Activated naive CD8-positive, alpha-beta T cell (primary cell): ENCODE measurements at regions not wholly inside any gene's neighbourhood (a gene's known extent, or its start where the extent isn't known, plus 50 kb on each side); places are given as distances from the start of the nearest gene placed in this dataset.

Experiments used
- H3K27ac Mint-ChIP-seq: one replicate; pipeline ENCODE4 v1.8.0; 2021; ENCODE audit warnings: mixed read lengths
- H3K27me3 Mint-ChIP-seq: one replicate; pipeline ENCODE4 v1.8.0; 2021; ENCODE audit warnings: mixed read lengths
- H3K36me3 Mint-ChIP-seq: one replicate; pipeline ENCODE4 v1.8.0; 2021; ENCODE audit warnings: mixed read lengths
- H3K4me1 Mint-ChIP-seq: one replicate; pipeline ENCODE4 v1.8.0; 2021; ENCODE audit warnings: low read depth, mixed read lengths
- H3K4me3 Mint-ChIP-seq: one replicate; pipeline ENCODE4 v1.8.0; 2021; ENCODE audit warnings: mild to moderate bottlenecking, mixed read lengths
- H3K9me3 Mint-ChIP-seq: one replicate; pipeline ENCODE4 v1.8.0; 2021; ENCODE audit warnings: low read depth, mixed read lengths

GRCh38 chr5:158126442-158127405, 267.8 kb upstream of the CLINT1 start:
- no peak overlapping the region for H3K27ac Mint-ChIP-seq
- no peak overlapping the region for H3K4me3 Mint-ChIP-seq
- H3K27me3 Mint-ChIP-seq = peaks cover 3% of the 10 kb centered on the region
- H3K36me3 Mint-ChIP-seq = no peaks in the 10 kb centered on the region
- H3K9me3 Mint-ChIP-seq = no peaks in the 10 kb centered on the region
- no peaks in the 10 kb centered on the region for H3K4me1 Mint-ChIP-seq

GRCh38 chr5:158124606-158125316, 265.8 kb upstream of the CLINT1 start:
- H3K4me1 Mint-ChIP-seq = no peaks in the 10 kb centered on the region
- H3K4me3 Mint-ChIP-seq = no peak overlapping the region
- no peaks in the 10 kb centered on the region for H3K36me3 Mint-ChIP-seq
- no peaks in the 10 kb centered on the region for H3K9me3 Mint-ChIP-seq
- peaks cover 1% of the 10 kb centered on the region for H3K27me3 Mint-ChIP-seq
- H3K27ac Mint-ChIP-seq = no peak overlapping the region

- peaks cover 1% of the 10 kb centered on the region for H3K27me3 Mint-ChIP-seq
- H3K4me1 Mint-ChIP-seq = no peaks in the 10 kb centered on the region
- H3K27ac Mint-ChIP-seq = no peak overlapping the region
- no peaks in the 10 kb centered on the region for H3K9me3 Mint-ChIP-seq
- H3K36me3 Mint-ChIP-seq = no peaks in the 10 kb centered on the region
- no peak overlapping the region for H3K4me3 Mint-ChIP-seq
Observed at GRCh38 chr5:158123595-158123994, 264.6 kb upstream of the CLINT1 start.

GRCh38 chr5:158121678-158122077, 262.7 kb upstream of the CLINT1 start:
- no peak overlapping the region for H3K4me3 Mint-ChIP-seq
- H3K4me1 Mint-ChIP-seq = no peaks in the 10 kb centered on the region
- H3K9me3 Mint-ChIP-seq = no peaks in the 10 kb centered on the region
- no peak overlapping the region for H3K27ac Mint-ChIP-seq
- no peaks in the 10 kb centered on the region for H3K36me3 Mint-ChIP-seq
- H3K27me3 Mint-ChIP-seq = peaks cover 1% of the 10 kb centered on the region

- Mint-ChIP-seq H3K4me1 (no peaks in the 10 kb centered on the region), H3K27ac (no peak overlapping the region), H3K9me3 (no peaks in the 10 kb centered on the region), H3K4me3 (no peak overlapping the region), H3K27me3 (peaks cover 1% of the 10 kb centered on the region), H3K36me3 (no peaks in the 10 kb centered on the region)
Observed at GRCh38 chr5:158120760-158121159, 261.8 kb upstream of the CLINT1 start.

- H3K27me3 Mint-ChIP-seq = peaks cover 1% of the 10 kb centered on the region
- H3K9me3 Mint-ChIP-seq = no peaks in the 10 kb centered on the region
- H3K4me1 Mint-ChIP-seq = no peaks in the 10 kb centered on the region
- no peaks in the 10 kb centered on the region for H3K36me3 Mint-ChIP-seq
- H3K4me3 Mint-ChIP-seq = no peak overlapping the region
- H3K27ac Mint-ChIP-seq = no peak overlapping the region
Observed at GRCh38 chr5:158119961-158120723, 261.2 kb upstream of the CLINT1 start.

- H3K27me3 Mint-ChIP-seq = peaks cover 4% of the 10 kb centered on the region
- H3K27ac Mint-ChIP-seq = no peak overlapping the region
- no peaks in the 10 kb centered on the region for H3K4me1 Mint-ChIP-seq
- H3K9me3 Mint-ChIP-seq = no peaks in the 10 kb centered on the region
- no peak overlapping the region for H3K4me3 Mint-ChIP-seq
- H3K36me3 Mint-ChIP-seq = no peaks in the 10 kb centered on the region
Observed at GRCh38 chr5:158117467-158118160, 258.7 kb upstream of the CLINT1 start.

- no peaks in the 10 kb centered on the region for H3K4me1 Mint-ChIP-seq
- H3K27ac Mint-ChIP-seq = no peak overlapping the region
- H3K36me3 Mint-ChIP-seq = no peaks in the 10 kb centered on the region
- H3K4me3 Mint-ChIP-seq = no peak overlapping the region
- peaks cover 4% of the 10 kb centered on the region for H3K27me3 Mint-ChIP-seq
- H3K9me3 Mint-ChIP-seq = no peaks in the 10 kb centered on the region
Observed at GRCh38 chr5:158116965-158117364, 258.0 kb upstream of the CLINT1 start.

GRCh38 chr5:158115468-158115867, 256.5 kb upstream of the CLINT1 start:
- peaks cover 4% of the 10 kb centered on the region for H3K27me3 Mint-ChIP-seq

GRCh38 chr5:158108177-158108576, 249.2 kb upstream of the CLINT1 start:
- H3K9me3 Mint-ChIP-seq = no peaks in the 10 kb centered on the region
- H3K27me3 Mint-ChIP-seq = no peaks in the 10 kb centered on the region
- no peak overlapping the region for H3K27ac Mint-ChIP-seq
- H3K4me3 Mint-ChIP-seq = no peak overlapping the region
- no peaks in the 10 kb centered on the region for H3K36me3 Mint-ChIP-seq
- H3K4me1 Mint-ChIP-seq = no peaks in the 10 kb centered on the region

More at GRCh38 chr5:158115468-158115867, 256.5 kb upstream of the CLINT1 start:
- Mint-ChIP-seq H3K27ac (no peak overlapping the region), H3K36me3 (no peaks in the 10 kb centered on the region), H3K4me3 (no peak overlapping the region), H3K9me3 (no peaks in the 10 kb centered on the region), H3K4me1 (no peaks in the 10 kb centered on the region)

- Mint-ChIP-seq H3K9me3 (no peaks in the 10 kb centered on the region), H3K4me3 (no peak overlapping the region)
Observed at GRCh38 chr5:158100373-158100888, 241.5 kb upstream of the CLINT1 start.

GRCh38 chr5:158099571-158100105, 240.7 kb upstream of the CLINT1 start:
- Mint-ChIP-seq H3K27ac (no peak overlapping the region), H3K9me3 (no peaks in the 10 kb centered on the region)

More at GRCh38 chr5:158100373-158100888, 241.5 kb upstream of the CLINT1 start:
- no peaks in the 10 kb centered on the region for H3K36me3 Mint-ChIP-seq
- peaks cover 7% of the 10 kb centered on the region for H3K27me3 Mint-ChIP-seq
- no peak overlapping the region for H3K27ac Mint-ChIP-seq
- H3K4me1 Mint-ChIP-seq = no peaks in the 10 kb centered on the region

GRCh38 chr5:158096835-158097234, 237.9 kb upstream of the CLINT1 start:
- no peak overlapping the region for H3K27ac Mint-ChIP-seq
- H3K9me3 Mint-ChIP-seq = no peaks in the 10 kb centered on the region
- H3K4me3 Mint-ChIP-seq = no peak overlapping the region
- H3K4me1 Mint-ChIP-seq = no peaks in the 10 kb centered on the region
- H3K36me3 Mint-ChIP-seq = no peaks in the 10 kb centered on the region
- H3K27me3 Mint-ChIP-seq = peaks cover 7% of the 10 kb centered on the region

More at GRCh38 chr5:158099571-158100105, 240.7 kb upstream of the CLINT1 start:
- H3K4me1 Mint-ChIP-seq = no peaks in the 10 kb centered on the region
- no peak overlapping the region for H3K4me3 Mint-ChIP-seq
- peaks cover 7% of the 10 kb centered on the region for H3K27me3 Mint-ChIP-seq
- no peaks in the 10 kb centered on the region for H3K36me3 Mint-ChIP-seq

GRCh38 chr5:158086856-158087255, 227.9 kb upstream of the CLINT1 start:
- H3K4me3 Mint-ChIP-seq = no peak overlapping the region
- H3K4me1 Mint-ChIP-seq = no peaks in the 10 kb centered on the region
- no peak overlapping the region for H3K27ac Mint-ChIP-seq
- no peaks in the 10 kb centered on the region for H3K9me3 Mint-ChIP-seq
- peaks cover 10% of the 10 kb centered on the region for H3K27me3 Mint-ChIP-seq
- no peaks in the 10 kb centered on the region for H3K36me3 Mint-ChIP-seq
